Stimulated activated CD4-positive, alpha-beta T cell treated with anti-CD3 and anti-CD28 coated beads, TNF-alpha, amount 100 ng/mL, for 48 hours (primary cell): ENCODE measurements at regions not wholly inside any gene's neighbourhood (a gene's known extent, or its start where the extent isn't known, plus 50 kb on each side); places are given as distances from the start of the nearest gene placed in this dataset.

Experiments used
- DNase-seq, 3 donors: peaks; one replicate each; pipeline ENCODE4 v3.0.0-alpha.2; 2020; ENCODE audit warnings: low read depth in 3 of 3

GRCh38 chr3:34292605-34293300 is 494.3 kb downstream of the PDCD6IP start:
- DNase-seq: no peak

DNA sequence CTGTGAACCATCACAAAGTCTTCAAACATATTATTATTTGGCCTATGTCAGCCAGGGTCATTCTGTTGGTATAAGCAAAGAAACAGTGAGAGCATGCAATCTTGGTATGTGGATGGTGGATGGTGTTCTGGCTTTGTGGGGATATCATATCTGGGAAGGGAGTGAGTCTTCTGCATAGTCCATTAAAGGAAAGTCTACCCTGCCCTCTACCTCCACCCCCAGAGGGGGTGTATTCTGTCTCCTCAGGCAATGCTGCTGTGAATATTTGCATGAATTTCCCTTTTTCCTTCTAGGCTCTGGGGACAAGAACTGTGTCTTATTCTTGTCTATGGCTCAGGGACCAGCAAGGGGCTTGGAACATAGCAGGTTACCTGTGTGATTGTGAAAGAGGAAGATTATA is 495.8 kb downstream of the PDCD6IP start:
- no peak for DNase-seq

GRCh38 chr3:34296796-34297195 is 498.4 kb downstream of the PDCD6IP start:
- no peak for DNase-seq

DNA sequence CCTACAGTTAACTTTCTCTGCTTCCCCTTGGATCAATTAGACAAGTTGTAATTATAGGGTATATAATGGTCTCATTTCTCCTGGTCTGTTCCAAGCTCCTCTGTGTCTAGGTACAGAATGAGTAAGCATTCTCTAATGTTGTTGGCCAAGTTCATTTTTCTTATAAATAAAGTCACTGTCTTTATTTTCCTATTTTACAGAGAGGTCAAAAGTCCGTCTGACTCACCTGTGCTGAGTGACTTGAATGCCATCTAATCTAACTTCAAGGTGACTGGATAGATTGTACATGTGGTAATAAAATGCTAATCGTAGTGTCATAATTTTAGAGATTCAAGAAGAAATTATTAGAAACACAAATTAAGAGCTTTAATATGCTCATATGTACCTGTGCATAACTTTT is 500.2 kb downstream of the PDCD6IP start:
- no peak for DNase-seq

- DNase-seq: no peak
Observed at GRCh38 chr3:34300621-34301020, 502.2 kb downstream of the PDCD6IP start.

DNA sequence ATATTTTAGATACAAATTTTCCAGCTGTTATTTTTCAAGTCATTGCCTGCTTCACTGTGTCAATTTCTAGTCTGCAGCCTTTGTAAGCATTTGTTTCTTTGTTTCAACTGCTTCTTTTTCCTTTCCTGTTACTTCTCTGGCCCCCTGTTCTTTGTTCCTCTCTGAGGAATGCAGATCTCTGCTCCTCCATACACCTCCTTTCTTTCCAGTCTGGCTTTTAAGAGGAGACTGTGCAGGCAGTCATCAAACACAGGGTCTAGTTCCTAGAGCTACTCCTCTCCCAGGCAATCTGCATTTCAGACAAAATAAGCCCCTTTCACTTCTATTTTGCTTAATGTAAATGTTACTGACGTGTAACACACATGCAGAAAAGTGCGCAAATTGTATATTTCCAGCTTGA is 502.9 kb downstream of the PDCD6IP start:
- DNase-seq: no peak

GRCh38 chr3:34305266-34305665 is 506.8 kb downstream of the PDCD6IP start:
- DNase-seq: no peak

DNA sequence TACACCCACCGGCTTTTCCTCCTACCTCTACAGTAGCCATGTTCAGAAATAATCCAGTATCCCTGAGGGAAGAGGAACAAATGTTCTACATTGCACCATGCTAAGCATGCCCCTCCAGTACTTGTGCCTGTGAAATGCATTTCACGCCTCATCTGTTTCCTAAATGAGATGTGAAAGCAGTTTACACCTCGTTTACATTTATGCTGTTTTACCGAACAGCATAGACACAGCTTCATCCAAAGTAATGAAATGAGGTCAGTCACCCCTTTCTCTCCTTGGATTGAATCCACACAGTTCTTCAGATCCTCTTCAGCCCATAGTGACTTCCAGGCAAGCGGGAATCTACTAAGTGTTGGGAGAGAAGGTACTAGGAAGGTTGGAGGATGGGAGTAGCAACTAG is 514.3 kb downstream of the PDCD6IP start:
- DNase-seq: no peak

DNA sequence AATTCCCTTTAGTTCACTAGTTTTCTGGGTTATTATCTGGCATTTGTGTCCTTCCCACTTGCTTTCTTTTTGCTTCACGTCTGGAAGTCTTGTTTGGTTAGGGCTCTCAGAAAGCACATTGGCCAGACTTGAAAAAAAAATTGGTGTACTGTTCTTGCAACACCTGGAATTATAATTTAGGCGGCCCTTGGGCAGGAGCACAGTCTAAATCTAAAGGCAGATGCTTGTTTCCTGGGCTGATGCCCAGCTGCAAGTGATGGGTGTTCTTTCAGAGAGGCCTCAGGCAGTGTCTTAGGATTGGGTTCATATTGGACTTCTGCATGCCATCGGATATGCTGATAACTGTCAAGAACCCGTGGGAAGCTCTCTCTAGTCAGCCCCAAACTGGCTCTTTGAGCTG is 521.5 kb downstream of the PDCD6IP start:
- DNase-seq: no peak

- DNase-seq: no peak
Observed at GRCh38 chr3:34323517-34323916, 525.1 kb downstream of the PDCD6IP start.

DNA sequence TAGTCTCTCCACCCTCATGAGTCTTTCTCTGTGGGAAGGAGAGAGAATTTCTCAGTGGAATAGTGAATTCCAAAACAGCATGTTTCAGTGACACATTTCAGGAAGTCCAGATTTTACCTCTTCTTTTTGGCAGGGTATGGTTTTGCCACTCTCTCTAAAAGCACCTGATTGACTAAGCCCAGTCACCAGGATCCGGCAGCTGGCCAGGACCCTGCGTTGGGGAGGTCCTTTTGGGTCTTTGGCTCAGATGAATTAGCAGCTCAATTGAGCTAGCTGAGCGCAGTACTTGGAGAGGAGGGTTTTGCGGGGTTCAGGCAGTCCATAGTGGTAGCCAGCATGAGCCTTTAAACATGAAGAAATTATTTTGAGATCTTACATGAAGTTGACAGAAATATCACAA is 548.2 kb downstream of the PDCD6IP start:
- no peak for DNase-seq

- no peak for DNase-seq
Observed at GRCh38 chr3:34351882-34352777, 553.7 kb downstream of the PDCD6IP start.

DNA sequence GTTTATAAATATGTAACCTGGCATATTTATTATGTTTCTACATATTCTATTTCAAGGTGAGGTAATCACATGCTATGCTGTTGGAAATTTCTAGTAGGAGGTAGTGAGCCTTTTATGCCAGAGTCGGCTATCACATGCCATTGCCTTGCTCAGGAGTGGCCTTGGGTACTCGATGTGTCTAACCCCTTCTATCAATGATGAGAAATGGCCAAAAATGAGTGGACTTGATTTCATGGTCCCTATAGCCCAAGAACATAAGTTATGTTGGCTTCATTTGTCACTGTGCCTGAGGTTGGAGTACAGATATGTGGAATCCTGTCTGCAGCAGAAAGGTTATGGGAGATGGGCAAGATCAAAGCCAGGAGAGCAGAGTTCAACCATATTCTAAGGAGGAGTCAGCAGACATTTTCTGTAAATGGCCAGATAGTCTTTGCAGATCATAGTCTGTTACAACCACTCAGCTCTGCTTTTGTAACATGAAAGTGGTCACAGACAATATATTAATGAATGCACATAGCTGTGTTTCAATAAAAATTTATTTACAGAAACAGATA is 554.4 kb downstream of the PDCD6IP start:
- DNase-seq: no peak

GRCh38 chr3:34357461-34357860 is 559.0 kb downstream of the PDCD6IP start:
- DNase-seq: no peak

DNA sequence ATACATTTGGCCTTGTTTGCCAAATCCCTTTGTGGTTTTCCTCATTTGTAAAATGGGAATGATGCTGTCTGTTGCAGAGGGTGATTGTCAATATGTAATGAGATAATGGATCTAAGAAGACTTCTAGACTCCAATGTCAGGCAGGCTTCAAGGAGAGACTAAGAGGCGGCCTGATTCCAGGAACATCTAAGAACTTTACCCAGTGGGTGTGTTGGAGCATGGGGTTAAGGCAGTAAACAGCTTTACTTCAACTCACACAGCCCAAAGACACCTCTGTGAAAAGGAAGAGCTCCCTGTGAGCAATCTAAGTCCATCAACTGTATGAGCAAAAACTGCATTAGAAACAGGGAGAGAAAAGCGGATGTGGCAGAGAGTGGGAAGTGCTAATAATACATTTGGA is 560.6 kb downstream of the PDCD6IP start:
- no peak for DNase-seq

DNA sequence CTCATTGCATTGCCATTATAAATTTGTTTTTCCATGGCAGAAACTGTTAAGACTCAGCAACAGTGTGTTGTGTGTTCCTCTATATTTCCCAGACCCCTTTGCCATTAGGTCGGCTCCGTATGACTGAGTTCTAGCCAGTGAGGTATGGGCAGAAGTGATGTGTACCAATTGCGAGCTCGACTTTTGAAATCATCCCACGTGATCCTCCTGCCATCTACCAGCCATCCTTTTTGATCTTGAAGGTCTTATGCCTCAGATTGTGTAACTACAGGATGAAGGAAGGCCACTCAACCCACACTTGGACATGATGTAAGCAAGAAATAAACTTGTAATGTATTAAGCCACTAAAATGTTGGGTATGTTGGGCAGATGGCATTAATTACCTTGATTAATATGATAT is 562.3 kb downstream of the PDCD6IP start:
- no peak for DNase-seq

DNA sequence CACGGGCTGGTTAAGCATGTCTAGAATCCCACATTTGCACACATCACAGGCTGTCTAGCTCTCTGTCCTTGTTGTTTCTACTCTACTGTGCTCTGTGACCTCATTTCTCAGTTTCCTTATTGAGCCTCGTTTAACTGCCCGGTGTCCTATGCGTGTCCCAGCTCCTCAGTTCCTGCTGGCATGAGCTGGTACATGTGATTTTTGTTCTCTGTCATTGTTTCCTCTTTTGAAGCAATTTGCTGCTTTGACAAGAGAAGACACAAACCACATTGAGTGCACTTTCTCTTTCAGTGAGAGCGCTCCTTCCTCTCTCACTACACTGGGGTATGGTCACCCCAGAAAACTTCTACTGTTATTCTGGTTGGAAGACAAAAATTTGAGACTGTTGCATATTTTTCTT is 563.5 kb downstream of the PDCD6IP start:
- DNase-seq: no peak

- no peak for DNase-seq
Observed at GRCh38 chr3:34362910-34363309, 564.5 kb downstream of the PDCD6IP start.

- DNase-seq: no peak
Observed at GRCh38 chr3:34363881-34364280, 565.5 kb downstream of the PDCD6IP start.

DNA sequence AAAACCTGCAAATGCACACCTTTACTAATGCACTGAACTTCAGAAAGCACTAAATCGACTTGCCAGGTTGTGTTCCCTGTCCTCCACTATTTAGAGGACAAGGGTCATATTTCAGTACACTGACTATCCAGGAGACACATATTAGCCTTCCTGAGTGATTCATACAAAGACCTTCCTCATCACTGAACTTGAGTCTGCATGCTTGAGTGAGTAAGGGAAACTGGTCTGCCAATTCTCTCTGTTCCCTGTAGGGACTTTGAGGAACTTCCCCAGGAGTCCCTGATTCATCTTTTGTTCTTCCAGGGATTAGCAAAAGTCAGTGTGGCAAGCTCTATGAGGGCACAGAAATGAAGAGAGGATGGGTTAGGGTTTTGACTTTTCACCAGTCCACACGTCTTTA is 565.9 kb downstream of the PDCD6IP start:
- no peak for DNase-seq

DNA sequence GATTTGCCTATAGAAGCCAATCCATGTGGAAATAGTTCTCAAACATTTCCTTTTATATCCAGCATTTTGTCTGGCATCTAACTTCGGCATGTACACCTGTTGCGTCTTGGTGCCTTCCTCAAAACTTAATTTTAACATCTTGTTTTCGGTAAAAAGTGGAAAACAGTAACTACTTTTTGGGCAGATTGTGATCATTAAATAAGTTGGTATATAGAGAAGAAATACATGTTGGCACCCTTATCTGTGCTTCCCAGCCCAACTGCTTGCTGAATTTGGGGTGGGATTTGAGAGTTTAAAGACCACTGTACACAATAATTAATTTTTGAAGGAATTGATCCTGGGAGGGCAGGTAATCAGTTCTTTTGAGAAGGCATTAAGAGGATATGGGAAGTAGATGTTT is 566.8 kb downstream of the PDCD6IP start:
- no peak for DNase-seq

GRCh38 chr3:34365771-34366170 is 567.3 kb downstream of the PDCD6IP start:
- no peak for DNase-seq

GRCh38 chr3:34367521-34367920 is 569.1 kb downstream of the PDCD6IP start:
- DNase-seq: no peak
